ENCODE measurements at regions not wholly inside any gene's neighbourhood (a gene's known extent, or its start where the extent isn't known, plus 50 kb on each side); places are given as distances from the start of the nearest gene placed in this dataset.

DNA sequence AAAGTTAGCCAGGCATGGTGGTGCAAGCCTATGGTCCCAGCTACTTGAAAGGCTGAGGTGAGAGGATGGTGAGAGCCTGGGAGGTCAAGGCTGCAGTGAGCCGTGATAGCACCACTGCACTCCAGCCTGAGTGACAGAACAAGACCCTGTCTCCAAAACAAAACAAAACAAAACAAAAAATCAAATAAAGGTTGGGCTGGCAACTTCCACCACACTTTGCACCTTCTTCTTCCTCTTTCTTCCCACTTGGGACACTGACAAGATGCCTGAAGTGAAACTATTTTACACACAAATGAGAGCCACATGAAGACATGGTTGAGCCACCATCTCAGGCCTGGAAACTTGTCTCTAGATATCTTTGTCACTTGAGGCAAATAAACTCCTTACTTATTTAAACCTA, 53.8 kb upstream of the CCDC28A start:
- TF ChIP-seq, protein P1, sequence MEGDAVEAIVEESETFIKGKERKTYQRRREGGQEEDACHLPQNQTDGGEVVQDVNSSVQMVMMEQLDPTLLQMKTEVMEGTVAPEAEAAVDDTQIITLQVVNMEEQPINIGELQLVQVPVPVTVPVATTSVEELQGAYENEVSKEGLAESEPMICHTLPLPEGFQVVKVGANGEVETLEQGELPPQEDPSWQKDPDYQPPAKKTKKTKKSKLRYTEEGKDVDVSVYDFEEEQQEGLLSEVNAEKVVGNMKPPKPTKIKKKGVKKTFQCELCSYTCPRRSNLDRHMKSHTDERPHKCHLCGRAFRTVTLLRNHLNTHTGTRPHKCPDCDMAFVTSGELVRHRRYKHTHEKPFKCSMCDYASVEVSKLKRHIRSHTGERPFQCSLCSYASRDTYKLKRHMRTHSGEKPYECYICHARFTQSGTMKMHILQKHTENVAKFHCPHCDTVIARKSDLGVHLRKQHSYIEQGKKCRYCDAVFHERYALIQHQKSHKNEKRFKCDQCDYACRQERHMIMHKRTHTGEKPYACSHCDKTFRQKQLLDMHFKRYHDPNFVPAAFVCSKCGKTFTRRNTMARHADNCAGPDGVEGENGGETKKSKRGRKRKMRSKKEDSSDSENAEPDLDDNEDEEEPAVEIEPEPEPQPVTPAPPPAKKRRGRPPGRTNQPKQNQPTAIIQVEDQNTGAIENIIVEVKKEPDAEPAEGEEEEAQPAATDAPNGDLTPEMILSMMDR (conservative IDR thresholded peaks at IDR 0.05; ENCODE audit: low read depth, low read length) = no peak
- Histone ChIP-seq H3K4me3 (IDR thresholded peaks at IDR 0.05; ENCODE audit: insufficient read depth, low read depth, low read length) (no peak overlapping the region), H3K9ac (no peak overlapping the region), H3K79me2 (ENCODE audit: insufficient read depth, low read depth) (no peaks in the 10 kb centered on the region), H3K27ac (no peak overlapping the region), H2AFZ (ENCODE audit: low read depth) (no peak overlapping the region), H3K4me2 (no peak overlapping the region), H3K27me3 (ENCODE audit: insufficient read depth, low read depth) (no peaks in the 10 kb centered on the region), H3K36me3 (ENCODE audit: insufficient read depth) (no peaks in the 10 kb centered on the region), H3K4me1 (ENCODE audit: low read depth, poor library complexity, severe bottlenecking) (peaks cover 6% of the 10 kb centered on the region), H4K20me1 (ENCODE audit: insufficient read depth) (no peaks in the 10 kb centered on the region)

DNA sequence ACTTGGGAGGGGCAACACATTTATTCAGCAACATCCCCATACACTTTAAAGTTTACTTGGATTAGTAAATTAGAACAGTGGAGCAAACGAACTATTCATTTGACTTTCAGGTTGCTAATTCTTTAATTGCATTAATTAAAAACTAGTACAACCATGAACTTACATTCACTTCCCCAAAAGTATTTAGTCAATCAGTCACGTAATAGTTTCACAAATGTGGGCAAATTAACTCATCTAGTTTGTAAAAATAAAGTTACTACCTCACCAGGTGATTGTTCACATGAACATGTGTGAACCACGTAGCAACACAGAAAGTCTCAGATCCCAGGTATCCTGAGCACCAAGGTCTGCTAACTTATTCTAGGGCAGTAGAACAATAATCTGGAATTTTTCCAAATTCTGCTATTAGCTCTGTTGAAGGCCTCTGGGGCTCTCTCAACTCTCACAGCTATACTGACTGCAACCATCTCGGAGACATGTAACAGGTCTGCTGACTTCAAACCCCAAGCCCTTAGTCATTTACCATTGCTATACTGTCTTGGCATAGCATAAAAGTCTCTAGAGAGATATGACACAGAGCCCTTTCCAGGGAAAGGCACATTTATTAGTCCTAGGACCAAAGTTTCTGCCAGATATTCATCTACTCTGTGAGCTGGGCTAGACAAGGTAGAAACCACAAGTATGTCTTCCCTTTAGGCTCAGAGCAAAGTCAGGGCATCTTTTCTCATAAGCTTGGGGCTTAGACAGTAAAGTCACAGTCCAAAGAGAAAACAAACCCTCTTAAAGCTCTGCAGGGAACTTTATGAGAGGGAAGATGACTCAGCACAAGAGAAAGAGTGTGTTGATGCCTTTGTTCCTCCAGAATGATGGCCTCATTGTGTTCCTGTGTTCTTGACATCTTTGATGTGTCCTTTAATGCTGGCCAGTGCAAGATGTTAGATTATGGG, 50.9 kb upstream of the CCDC28A start:
- no peaks in the 10 kb centered on the region for H3K79me2 ChIP-seq (ENCODE audit: insufficient read depth, low read depth)
- no peak overlapping the region for H3K4me2 ChIP-seq
- H3K4me1 ChIP-seq (ENCODE audit: low read depth, poor library complexity, severe bottlenecking) = peaks cover 6% of the 10 kb centered on the region
- no peaks in the 10 kb centered on the region for H4K20me1 ChIP-seq (ENCODE audit: insufficient read depth)
- no peak overlapping the region for H2AFZ ChIP-seq (ENCODE audit: low read depth)
- no peak overlapping the region for H3K27ac ChIP-seq
- no peak overlapping the region for H3K9ac ChIP-seq
- TF ChIP-seq, protein P1 (conservative IDR thresholded peaks at IDR 0.05; ENCODE audit: low read depth, low read length) = no peak
- no peaks in the 10 kb centered on the region for H3K36me3 ChIP-seq (ENCODE audit: insufficient read depth)
- no peak overlapping the region for H3K4me3 ChIP-seq (IDR thresholded peaks at IDR 0.05; ENCODE audit: insufficient read depth, low read depth, low read length)
- no peaks in the 10 kb centered on the region for H3K27me3 ChIP-seq (ENCODE audit: insufficient read depth, low read depth)

All from KMS-11 (cell line).